ENCODE measurements at regions not wholly inside any gene's neighbourhood (a gene's known extent, or its start where the extent isn't known, plus 50 kb on each side); places are given as distances from the start of the nearest gene placed in this dataset.

- TF ChIP-seq CTCF (IDR thresholded peaks at IDR 0.05; ENCODE audit: poor library complexity, severe bottlenecking): no peak
- Histone ChIP-seq H3K4me1 (ENCODE audit: insufficient read depth, poor library complexity, severe bottlenecking) (peaks cover 6% of the 10 kb centered on the region), H3K36me3 (ENCODE audit: low read depth) (no peaks in the 10 kb centered on the region), H3K27me3 (ENCODE audit: insufficient read depth, poor library complexity, severe bottlenecking) (no peaks in the 10 kb centered on the region), H3K27ac (ENCODE audit: poor library complexity, severe bottlenecking) (no peak overlapping the region), H3K4me3 (ENCODE audit: severe bottlenecking) (no peak overlapping the region), H3K9me3 (ENCODE audit: severe bottlenecking) (no peaks in the 10 kb centered on the region)
- DNase-seq (ENCODE audit: low spot score) (no peak), ATAC-seq (ENCODE audit: low read depth) (no peak)
These were observed 225.2 kb downstream of the GLI2 start for GRCh38 chr2:120960770-120961366.

- Histone ChIP-seq H3K9me3 (ENCODE audit: severe bottlenecking) (no peaks in the 10 kb centered on the region), H3K4me1 (ENCODE audit: insufficient read depth, poor library complexity, severe bottlenecking) (peaks cover 6% of the 10 kb centered on the region), H3K36me3 (ENCODE audit: low read depth) (no peaks in the 10 kb centered on the region), H3K27me3 (ENCODE audit: insufficient read depth, poor library complexity, severe bottlenecking) (no peaks in the 10 kb centered on the region), H3K4me3 (ENCODE audit: severe bottlenecking) (no peak overlapping the region), H3K27ac (ENCODE audit: poor library complexity, severe bottlenecking) (no peak overlapping the region)
- no peak for DNase-seq (ENCODE audit: low spot score)
- TF ChIP-seq CTCF (IDR thresholded peaks at IDR 0.05; ENCODE audit: poor library complexity, severe bottlenecking): no peak
- ATAC-seq (ENCODE audit: low read depth): no peak
These were observed 225.7 kb downstream of the GLI2 start for GRCh38 chr2:120961396-120961795.

GRCh38 chr2:120963997-120964705 lies 228.5 kb downstream of the GLI2 start:
- ATAC-seq (ENCODE audit: low read depth) (peak; percentile 19; the same call in 1 of the 3 replicates), DNase-seq (ENCODE audit: low spot score) (no peak)
- H3K27me3 ChIP-seq (ENCODE audit: insufficient read depth, poor library complexity, severe bottlenecking): no peaks in the 10 kb centered on the region
- H3K4me1 ChIP-seq (ENCODE audit: insufficient read depth, poor library complexity, severe bottlenecking): peaks cover under 1% of the 10 kb centered on the region
- TF ChIP-seq CTCF (IDR thresholded peaks at IDR 0.05; ENCODE audit: poor library complexity, severe bottlenecking): no peak
- H3K9me3 ChIP-seq (ENCODE audit: severe bottlenecking): no peaks in the 10 kb centered on the region
- no peak overlapping the region for H3K4me3 ChIP-seq (ENCODE audit: severe bottlenecking)
- no peaks in the 10 kb centered on the region for H3K36me3 ChIP-seq (ENCODE audit: low read depth)
- H3K27ac ChIP-seq (ENCODE audit: poor library complexity, severe bottlenecking): no peak overlapping the region

GRCh38 chr2:120964819-120965218 lies 229.2 kb downstream of the GLI2 start:
- Histone ChIP-seq H3K36me3 (ENCODE audit: low read depth) (no peaks in the 10 kb centered on the region), H3K27me3 (ENCODE audit: insufficient read depth, poor library complexity, severe bottlenecking) (no peaks in the 10 kb centered on the region), H3K27ac (ENCODE audit: poor library complexity, severe bottlenecking) (no peak overlapping the region), H3K4me3 (ENCODE audit: severe bottlenecking) (no peak overlapping the region), H3K4me1 (ENCODE audit: insufficient read depth, poor library complexity, severe bottlenecking) (no peaks in the 10 kb centered on the region), H3K9me3 (ENCODE audit: severe bottlenecking) (no peaks in the 10 kb centered on the region)
- no peak for ATAC-seq (ENCODE audit: low read depth)
- no peak for TF ChIP-seq CTCF (IDR thresholded peaks at IDR 0.05; ENCODE audit: poor library complexity, severe bottlenecking)
- no peak for DNase-seq (ENCODE audit: low spot score)

Measured in RWPE2 (cell line).